HG03460 (cell line): ENCODE measurements at regions not wholly inside any gene's neighbourhood (a gene's known extent, or its start where the extent isn't known, plus 50 kb on each side); places are given as distances from the start of the nearest gene placed in this dataset.
"Not testable (repeated sequence)": the region's sequence is repeated elsewhere in the genome, so short reads cannot be mapped to it uniquely, and the experiment has no call there.

Experiments used
- ATAC-seq: cut with Tn5 transposase; IDR thresholded peaks from one replicate; pipeline ENCODE4 v1.9.1; 2021; ENCODE audit not compliant: unreplicated experiment

DNA sequence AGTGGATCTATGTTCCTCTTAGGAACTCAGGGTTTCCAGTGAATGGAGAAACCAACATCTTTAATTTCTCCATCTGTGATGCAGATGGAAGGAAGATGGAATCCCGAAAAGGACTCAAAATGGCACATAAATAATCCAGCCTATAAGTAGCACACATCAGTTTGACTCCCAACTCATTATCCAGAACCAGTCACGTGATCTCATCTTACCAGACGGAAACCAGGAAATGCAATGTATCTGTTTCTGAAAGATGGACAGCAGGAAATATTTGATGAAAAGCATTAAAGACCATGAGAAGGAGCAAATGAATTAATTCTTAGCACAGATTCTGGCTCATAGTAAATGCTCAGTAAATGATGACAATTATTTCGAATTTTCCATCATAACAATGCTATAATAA is 443.1 kb upstream of the FMR1 start:
- no peak for ATAC-seq

DNA sequence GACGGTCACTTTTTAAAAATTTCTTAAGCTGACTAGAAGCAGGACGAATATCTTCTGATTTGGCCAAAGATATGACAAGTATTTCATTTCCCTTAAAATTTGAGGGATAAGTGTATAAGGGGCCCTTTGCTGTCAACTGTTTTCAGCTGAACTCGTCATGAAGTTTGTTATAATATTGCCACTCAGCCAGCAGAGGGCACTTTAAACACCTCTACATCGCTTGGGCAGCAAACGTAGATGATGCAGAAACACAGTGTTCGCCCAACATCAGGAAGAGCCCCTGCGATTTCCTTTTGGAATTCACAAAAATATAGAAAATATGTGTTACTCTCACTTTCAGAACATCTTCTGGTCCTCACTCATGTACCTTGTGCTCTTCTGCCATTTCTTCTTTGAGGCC is 435.7 kb upstream of the FMR1 start:
- ATAC-seq = no peak

DNA sequence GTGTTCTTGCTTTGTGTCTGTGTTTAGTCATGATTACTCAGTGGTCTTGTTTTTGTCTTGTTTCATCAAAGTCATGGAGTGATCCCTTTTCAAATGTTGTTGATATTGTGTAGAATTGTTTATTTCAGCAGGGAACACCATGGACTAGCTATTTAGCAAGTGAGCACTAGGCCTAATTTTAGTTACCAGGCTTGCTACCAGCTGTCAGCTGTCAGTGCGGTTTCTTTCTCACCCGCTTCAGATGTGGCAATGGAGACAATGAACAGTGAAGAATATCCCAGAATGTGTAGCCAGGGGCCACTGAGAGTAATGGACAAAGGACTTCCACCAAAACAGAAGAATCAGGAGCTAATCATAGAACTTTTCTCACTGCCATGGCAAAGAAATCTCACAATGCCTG is 432.8 kb upstream of the FMR1 start:
- ATAC-seq = no peak

DNA sequence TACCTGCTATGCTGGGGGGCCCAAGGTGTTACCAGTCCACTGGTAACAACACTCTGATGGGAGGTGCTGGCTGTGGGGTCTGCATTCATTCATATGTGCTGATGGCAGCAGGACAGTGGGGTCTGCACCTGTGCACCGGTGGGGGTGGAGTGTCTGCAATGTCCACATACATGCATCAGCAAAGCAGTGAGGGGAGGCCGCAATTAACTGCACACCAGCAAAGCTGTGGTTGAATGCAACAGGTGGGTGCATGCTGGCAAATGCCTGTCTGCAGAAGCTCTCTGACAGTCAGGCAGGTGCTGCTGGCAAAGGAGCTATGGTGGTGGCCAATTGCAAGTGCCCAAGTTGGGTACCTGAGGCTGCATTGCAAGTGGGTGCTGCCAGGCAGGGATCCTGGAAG is 426.5 kb upstream of the FMR1 start:
- ATAC-seq = no peak

DNA sequence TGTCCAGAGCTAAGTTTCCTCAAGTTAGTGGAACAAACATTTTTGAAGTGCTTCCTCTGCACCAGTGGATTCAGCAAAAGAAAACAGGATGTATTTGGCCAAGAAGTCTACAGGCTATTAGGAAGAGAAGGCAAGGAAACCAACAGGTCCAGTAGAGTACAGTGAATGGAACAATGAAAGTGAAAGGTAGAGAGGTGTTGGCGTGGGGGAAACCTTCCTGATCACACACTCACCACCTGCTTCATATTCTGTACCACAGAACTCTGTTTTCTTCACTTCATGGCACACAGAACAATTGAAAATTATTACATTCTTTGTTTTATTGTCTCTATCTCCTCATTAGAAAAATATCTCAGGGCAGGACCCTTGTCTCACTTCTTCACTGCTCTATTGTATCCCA is 417.4 kb upstream of the FMR1 start:
- ATAC-seq = no peak

DNA sequence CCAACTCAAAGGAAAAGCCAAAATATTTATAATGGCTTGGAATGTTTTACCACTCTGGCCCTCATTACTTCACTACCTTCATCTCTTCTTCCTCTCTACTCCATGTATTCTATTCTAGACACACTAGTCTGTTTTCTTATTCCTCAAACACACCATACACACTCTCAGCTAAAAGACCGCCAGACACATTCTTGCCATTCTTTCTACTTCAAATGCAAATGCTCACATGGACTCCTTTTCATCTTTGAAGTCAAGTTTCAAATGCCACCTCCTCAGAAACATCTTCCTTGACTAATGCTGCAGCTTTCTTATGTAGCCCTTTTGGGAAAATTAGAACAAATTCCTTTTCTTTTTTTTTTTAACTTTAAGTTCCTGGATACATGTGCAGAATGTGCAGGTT is 412.9 kb upstream of the FMR1 start:
- no peak for ATAC-seq

DNA sequence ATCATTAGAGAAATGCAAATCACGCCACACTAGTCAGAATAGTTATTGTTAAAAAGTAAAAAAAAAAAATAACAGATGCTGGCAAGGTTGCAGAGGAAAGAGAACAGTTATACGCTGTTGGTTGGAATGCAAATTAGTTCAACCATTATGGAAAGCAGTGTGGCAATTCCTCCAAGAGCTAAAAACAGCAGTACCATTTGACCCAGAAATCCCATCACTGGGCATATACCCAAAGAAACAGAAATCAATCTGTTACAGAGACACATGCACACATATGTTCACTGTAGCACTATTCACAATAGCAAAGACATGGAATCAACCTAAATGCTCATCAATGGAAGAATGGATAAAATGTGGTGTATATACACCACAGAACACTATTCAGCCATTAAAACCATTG is 388.7 kb upstream of the FMR1 start:
- no peak for ATAC-seq

DNA sequence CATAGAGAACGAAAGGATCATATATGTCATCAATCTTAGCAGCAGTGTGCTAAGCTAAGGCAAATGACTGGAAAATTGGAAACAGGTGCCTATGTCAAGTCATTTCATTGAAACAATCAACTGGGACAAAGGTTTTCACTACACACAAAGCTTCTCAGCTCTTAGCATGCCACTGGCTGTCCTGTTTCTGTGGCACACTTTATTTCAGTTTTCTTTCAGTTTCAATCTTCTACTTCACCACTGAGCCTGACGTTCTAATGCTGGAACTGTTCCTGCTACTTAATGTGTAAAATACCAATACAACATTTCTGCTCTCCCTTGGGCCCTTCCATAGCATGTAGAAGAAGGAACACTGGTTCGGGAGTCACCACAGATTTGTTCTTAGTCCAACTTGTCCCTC is 378.3 kb upstream of the FMR1 start:
- no peak for ATAC-seq

DNA sequence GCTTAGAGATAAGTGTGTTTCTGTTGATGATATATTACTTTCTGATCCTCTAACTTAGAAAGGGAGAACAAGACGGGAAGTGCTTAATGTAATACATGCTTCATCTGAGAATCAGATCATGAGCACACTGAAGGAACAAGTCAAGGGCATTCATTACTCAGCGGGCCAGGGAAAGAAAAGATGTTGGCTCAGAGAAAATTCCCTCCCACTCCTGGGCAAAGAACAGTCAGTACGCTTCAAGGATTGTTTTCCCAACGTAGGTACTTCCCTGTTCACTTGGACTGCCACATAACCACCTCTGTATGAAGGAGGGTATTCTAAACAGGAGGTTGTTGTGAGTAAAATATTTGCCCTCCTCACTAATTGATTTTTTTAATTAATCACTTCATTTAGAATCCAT is 374.5 kb upstream of the FMR1 start:
- ATAC-seq = no peak

DNA sequence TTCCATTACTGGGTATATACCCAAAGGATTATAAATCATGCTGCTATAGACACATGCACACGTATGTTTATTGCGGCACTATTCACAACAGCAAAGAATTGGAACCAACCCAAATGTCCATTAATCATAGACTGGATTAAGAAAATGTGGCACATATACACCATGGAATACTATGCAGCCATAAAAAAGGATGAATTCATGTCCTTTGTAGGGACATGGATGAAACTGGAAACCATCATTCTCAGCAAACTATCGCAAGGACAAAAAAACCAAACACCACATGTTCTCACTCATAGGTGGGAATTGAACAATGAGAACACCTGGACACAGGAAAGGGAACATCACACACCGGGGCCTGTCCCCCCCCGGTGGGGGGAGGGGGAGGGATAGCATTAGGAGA is 363.7 kb upstream of the FMR1 start:
- ATAC-seq = not testable (repeated sequence)

DNA sequence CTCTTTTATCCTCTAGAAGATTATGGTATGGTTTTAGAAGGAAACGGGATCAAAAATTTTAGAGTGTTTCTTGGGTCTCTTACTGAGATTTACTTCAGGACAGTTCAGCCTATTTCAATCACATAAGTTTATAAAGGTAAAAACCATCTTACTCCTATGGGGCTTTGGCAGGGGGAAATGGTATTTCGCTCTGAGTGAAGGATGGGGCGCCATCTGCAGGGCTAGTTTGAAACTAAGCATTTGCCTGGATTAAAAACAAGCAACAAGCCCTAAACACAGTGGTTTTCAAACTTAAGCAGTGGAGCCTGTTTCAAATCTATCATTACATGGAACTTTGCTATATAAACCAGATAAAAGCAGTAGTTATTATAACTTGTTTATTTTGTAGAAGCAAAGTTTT is 361.5 kb upstream of the FMR1 start:
- no peak for ATAC-seq

DNA sequence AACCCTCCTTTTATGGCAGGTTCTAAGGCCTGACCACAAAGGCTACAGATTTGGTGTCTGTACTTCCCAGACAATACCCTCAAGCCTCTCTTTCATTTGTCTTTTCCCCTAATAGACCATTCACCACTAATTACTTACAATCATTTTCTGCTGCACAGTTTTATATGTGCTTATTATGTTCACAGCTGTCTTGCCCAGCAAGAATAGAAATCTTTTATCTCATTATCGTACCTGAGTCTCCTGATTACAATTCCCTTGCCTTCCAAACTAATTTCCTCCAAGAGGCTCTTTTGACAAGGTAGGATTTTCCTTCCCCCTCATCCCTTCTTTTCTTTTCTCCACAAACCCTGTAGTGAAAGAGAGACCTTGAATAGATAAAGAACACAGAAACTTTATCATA is 352.5 kb upstream of the FMR1 start:
- no peak for ATAC-seq

DNA sequence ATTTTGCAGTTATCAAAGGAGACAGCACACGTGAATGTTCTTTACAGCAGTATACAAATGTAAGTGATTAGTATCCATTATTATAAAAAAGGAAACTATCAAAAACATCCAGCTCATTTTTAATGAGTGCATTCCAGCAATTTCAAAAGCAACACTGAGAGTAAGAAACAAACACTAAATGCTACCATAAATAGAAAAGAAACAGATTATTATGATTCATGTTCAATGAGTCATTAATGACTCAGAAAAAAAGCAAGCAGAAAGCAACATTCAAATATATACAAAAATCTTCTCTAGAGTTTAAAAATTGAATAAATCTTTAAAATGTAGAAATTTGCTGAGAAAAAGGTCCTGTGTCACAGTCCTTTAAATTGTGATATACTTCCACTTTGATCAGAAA is 346.5 kb upstream of the FMR1 start:
- no peak for ATAC-seq

DNA sequence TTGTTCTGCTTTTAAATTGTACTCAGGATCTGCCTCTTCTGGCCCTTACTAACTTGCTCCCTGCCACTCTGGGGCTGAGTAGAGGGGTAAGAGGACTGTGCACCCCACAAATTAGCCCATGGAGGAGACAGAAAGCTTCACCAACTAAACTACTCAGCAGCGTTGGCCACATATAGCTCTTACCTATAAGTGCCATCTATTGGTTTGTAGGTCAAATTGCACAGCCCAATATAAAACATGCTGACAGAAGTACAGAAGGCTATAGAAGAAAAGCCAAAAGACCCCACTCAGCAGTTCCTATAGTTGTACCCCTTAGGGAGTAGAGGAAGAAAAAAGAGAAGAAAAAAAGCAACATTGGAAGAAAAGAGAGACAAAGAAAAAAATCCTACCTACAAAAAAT is 341.2 kb upstream of the FMR1 start:
- ATAC-seq = no peak

DNA sequence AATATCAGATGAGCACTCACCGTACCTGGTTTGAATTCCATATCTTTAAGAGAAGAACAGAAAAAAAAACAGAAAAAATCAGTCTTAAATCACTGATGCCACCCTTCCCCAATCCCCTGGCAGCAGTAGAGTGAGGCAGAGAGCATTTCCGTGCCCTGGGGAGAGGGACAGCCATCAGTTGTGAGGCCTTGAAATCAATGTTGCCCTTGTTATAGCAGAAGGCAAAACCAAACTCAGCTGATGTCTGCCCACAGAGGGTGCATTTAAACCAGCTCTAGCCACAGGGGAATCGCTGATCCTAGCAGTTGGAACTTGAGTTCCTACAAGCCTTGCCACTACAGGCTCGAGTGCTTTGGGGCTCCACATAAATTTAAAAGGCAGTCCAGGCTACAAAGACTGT is 338.5 kb upstream of the FMR1 start:
- ATAC-seq = no peak

DNA sequence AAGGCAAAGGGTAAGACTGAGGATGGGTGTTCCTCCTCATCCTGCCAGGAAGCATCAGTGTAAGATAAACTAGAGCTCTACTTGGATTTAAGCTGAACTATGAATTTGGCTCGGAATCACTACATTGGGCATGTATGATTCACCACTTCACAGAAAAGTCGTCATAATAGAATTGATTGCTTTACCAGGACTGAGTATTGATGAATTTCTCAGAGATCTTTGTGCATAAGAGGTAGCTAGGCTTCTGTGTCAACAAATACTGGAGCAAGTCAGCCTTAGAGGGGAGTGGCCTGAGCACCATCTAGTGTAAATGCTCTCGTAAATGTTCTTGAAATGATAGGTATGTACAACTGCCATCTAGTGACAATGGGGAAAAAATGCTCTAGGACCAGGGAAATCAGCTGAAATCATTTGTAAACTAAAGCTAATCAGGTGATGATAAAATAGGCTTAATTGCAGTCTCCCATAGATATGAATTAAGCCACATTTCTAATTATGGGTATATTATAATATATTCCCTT is 309.5 kb upstream of the FMR1 start:
- ATAC-seq = no peak

DNA sequence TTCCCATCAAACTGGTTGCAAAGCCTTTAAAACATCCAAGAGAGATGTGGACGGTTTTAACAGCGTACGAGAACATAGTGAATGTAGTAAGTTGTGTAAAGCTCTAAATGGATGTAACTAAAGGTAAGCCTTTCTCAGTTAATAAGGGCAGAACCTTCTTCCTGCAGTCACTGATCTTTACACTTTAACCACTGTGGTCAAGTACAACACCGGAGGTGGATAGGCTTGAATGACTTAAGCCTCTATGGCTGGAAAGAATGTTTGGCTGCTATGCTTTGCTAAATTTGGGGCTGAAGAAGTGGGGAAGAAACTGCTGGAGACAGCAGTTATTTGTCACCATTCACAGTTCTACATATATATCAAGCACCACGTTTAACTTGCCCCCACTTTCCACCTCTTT is 285.1 kb upstream of the FMR1 start:
- no peak for ATAC-seq

DNA sequence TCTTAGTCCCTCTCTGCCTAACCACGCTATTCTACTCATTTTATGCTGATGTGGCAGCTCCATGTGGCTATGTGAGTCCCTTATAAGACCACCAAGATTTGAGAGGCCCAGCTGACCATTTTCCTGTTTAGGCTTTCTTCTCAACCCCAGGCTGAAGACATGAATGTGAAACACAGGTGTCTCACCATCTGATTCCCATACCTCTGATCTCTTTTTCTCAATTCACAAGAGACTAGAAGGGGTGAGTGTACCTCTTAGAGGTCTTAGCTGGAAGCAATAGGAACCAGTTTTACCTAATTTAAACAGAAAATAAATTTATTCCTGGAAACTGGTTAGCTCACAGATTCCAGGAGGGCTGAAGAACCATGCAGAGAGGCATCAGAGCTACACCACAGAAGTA is 276.5 kb upstream of the FMR1 start:
- ATAC-seq = no peak

DNA sequence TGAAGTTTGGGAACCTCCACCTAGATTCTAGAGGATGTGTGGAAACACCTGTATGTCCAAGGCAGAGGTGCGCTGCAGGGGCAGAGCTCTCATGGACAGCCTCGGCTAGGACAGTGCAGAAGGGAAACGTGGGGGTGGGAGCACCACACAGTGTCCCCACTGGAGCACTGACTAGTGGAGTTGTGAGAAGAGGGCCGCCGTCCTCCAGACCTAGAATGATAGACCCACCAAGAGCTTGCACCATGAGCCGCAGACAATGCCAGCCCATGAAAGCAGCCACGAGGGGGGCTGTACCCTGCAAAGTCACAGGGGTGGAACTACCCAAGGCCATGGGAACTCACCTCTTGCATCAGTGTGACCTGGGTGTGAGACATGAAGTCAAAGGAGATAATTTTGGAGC is 274.5 kb upstream of the FMR1 start:
- no peak for ATAC-seq

DNA sequence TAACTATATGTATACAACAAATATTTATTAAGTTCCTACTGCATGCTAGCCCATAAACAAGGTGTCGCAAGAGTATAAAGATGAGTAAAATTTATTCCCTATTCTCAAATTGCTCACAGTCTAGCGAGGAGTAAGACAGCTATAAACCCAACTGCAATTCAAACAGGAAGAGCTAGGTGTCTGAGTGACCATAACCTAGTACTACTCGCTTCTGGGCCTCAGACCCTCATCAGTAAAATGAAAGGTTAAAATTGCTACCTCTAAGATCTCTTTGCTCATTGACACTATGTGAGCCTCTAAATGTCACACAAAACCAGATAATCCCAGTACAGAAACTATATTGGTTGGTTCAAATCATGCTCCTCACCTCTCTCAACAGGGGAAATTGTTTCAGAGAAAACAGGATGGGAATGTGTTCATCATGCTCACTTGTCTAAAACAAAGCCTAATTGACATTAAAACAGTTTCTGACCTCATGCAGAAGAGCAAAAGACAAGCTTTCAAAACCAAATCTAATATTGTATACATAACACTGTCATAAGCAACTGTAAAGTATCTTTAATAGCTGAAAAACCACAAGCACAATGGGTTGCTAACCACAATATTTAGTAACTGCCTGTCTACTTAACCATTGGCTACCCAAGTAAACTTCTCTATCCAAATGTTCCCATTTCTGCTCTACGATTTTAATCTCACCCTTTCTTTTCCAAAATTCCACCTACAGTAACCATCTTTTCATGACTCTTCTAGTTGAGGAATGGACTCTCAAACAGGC is 264.6 kb upstream of the FMR1 start:
- no peak for ATAC-seq

DNA sequence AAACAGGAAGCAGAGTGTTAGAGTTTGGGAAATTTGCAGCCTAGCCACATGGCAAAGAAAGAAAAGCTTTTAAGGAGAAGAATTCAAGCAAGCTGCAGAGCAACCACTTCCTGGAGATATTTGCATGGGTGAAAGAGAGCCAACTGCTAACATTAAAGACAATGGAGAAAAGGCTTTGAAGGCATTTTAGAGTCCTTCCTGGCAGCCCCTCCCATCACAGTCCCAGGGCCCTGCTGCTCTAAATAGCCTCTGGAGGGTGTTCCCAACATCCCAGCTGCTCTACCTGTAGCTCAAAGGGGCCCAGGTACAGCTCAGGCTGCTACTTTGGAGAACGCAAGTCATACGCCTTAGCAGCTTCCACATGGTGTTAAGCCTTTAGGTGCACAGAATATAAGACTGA is 235.9 kb upstream of the FMR1 start:
- ATAC-seq = no peak

DNA sequence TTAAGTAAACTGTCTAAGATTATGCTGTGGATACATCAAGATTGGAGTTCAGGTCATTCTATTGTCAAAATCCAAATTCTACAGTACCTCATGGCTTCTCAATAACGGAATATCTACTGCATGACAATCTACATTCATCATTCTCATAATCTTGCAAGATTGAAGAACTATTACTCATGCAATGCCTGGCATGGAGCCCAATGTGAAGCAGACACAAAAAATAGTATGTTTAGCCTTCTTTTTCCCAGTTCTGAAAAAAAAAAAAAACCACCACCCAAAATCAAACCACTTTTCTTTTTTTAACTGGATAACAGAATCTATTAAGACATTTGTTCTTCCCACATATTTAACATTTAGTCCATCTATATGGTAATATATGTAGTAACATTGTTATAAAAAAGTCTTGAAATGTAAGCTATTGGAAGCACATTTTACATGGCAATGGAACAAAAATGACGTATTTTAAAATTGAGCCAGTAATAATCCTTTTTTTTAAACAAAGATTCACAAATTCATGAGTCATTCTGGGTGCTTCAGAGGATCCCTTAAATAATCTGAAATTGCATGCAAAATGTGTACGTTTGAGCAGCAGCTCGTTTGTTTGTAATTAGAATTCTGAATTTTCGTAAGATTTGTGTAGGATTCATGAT is 232.2 kb upstream of the FMR1 start:
- no peak for ATAC-seq

DNA sequence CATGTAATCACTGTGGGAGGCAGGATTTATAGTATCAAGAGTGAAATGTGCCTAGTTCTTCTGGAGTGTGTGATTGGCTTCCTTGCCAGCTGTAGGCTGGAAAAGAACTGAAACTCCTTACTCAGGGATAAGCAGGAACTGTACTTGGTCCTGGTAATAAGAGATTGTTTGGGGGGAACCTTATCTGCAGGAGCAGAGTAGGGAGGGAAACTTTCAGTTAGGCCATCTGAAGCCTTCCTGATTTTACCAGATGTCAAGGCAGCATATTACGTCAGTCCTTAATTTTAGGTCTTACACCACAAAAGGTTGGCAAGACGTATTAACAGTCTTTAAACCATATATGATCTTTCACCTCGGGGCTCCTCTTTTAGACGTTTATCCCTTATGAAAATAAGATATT is 231.5 kb upstream of the FMR1 start:
- ATAC-seq = no peak
